Kasumi-1 (cell line): ENCODE measurements at regions not wholly inside any gene's neighbourhood (a gene's known extent, or its start where the extent isn't known, plus 50 kb on each side); places are given as distances from the start of the nearest gene placed in this dataset.

ENCODE experiments used
- DNase-seq, 2 experiments: peaks; one replicate each; lab custom pipeline; 2025; lab: John Stamatoyannopoulos, UW

DNA sequence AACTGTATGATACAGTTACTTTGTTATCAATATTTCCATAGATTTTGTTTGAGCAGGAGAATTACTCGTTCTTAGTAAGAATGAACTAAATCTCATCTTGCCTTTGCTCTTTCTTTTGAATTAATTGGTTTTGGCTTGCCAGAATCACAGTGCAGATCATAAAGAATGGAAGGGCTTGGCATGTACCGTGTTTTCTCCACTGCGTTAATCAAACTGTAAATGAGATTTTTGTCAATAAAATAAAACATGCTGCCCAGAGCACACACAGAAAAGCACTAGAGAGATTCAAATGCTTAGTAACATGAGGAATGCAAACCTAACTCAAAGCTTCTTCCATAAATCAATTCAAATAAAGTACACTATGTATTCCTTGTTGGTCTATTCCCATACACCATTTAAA is 229.6 kb upstream of the CDH2 start:
- DNase-seq, result no peak

DNA sequence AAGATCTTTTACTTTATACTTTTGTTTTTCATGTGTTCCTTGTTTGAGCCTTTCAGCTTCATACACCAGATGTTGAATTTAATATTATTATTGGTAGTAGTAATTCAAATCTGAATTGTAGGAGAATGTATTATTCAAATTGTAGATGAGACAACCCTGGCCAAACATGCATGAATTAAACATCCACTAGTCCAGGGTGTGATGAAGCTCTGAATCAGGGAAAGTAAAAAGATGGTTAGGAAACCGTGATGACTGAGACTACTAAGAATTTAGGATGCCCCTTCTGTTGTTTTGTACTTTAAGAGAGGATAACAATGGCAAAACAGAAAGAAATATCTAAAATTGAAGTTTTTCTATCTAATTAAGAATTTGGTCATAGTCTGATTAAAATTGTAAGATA is 227.8 kb upstream of the CDH2 start:
- DNase-seq, result no peak

- DNase-seq, result no peak
Observed at GRCh38 chr18:28399781-28400362, 222.9 kb upstream of the CDH2 start.

GRCh38 chr18:28398471-28398870 is 221.5 kb upstream of the CDH2 start:
- no peak for DNase-seq

GRCh38 chr18:28390022-28390421 is 213.1 kb upstream of the CDH2 start:
- DNase-seq, result no peak

GRCh38 chr18:28382215-28382879 is 205.4 kb upstream of the CDH2 start:
- DNase-seq, result no peak

GRCh38 chr18:28372186-28372585 is 195.3 kb upstream of the CDH2 start:
- no peak for DNase-seq

DNA sequence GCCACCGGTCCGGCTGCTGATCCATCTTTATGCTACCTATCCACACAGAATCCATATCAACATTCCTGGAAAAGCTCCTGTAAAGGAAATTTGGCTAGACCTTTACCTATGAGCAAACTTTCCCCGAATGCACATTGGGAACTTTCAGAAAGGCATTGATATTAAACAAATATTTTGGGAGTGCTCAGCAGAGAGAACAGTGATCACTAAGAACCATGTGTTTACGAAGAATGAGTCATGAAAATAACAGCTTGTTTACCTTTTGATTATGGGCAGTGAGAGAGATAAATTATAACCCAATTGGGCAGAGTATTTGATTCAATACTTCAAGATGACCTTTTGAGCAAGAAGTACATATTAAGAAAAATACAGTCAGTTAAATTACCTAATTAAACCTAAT is 189.7 kb upstream of the CDH2 start:
- no peak for DNase-seq

GRCh38 chr18:28365411-28365831 is 188.5 kb upstream of the CDH2 start:
- DNase-seq, result no peak

DNA sequence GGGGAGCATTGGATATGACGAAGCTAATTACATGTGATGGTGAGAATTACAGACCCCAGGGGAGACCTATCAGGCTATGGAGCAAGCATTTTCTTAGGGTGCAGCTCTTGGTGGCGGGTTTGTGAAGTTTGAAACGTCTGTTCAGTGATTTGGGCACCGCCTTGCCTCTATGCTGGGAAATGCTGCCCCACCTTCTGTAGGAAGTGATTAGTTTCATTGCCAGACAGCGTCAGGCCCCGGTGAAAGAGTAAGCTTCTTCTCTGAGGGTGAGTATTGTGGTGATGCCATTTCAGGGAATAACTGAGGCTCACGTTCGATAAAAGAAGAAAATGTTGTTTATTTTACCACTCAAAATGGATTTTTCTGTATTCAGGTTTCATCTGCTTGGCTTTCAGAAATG is 186.2 kb upstream of the CDH2 start:
- no peak for DNase-seq

GRCh38 chr18:28359176-28359575 is 182.2 kb upstream of the CDH2 start:
- no peak for DNase-seq

DNA sequence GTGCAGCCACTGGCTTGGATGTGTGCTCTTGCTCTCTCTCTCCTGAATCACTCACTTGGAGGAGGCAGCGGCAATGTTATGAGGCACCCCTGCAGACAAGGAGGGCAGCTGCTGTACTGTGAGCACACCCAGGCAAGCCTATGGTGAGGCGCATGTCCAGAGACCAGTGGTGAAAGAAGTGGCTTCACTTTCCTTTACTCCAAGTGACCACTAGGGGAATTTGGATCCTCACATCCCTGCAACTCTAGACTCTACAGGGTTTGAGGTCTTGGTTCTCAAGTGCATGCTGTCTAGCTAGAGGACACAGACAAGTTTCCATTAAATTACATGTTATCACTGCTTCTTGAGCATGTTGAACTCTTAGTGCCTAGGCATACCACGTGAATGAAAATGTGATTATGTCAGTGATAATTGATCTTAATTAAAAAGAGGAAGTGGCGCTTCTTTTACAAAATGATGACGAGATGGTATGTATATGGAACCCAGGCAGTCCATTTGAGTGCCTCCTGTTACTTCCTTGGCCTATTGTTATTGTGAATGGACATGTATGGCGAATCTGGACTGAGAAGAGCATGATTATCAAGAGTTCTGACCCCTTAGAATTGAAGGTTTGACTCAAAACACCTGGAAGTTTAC is 181.0 kb upstream of the CDH2 start:
- no peak for DNase-seq

- DNase-seq, result no peak
Observed at GRCh38 chr18:28350821-28351220, 173.9 kb upstream of the CDH2 start.

- no peak for DNase-seq
Observed at GRCh38 chr18:28342231-28342630, 165.3 kb upstream of the CDH2 start.

DNA sequence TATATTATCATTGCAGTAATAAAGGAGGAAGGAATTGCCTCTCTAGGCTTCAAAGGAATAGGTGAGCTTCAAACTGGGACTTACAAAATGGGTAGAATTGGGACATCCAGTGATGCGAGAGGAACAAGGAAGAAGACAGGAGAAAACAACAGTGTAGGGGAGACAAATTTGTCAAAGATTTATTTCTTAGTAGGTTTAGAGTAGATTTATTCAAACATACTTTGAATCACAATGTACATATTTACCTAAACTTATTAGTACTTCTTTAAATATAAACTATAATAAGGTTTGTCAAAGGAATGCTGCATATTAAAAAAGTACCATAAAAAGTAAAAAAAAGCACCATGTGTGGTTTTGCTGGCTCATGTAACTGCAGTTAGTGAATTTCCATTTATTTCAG is 161.4 kb upstream of the CDH2 start:
- no peak for DNase-seq

GRCh38 chr18:28334516-28334915 is 157.6 kb upstream of the CDH2 start:
- peak; percentile 12 to 39 for DNase-seq

DNA sequence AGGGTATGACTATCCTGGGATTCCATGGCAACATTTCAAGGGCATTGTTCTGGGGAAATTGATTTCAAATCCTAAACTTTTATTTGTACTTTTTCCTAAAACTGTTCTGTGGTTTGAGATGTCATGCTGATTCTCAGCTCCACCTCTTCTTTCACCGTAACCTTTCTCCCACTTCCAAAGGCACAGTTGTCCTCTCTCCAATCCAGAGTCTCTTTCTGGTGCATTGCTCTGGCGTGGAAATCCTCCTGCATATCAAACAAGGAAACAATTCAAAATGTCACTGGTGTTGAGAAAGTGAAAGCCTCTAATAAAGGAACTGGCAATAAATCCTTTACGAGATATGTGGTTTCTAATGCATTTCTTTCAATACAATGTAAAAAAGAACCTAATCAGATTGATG is 155.1 kb upstream of the CDH2 start:
- DNase-seq, result no peak

DNA sequence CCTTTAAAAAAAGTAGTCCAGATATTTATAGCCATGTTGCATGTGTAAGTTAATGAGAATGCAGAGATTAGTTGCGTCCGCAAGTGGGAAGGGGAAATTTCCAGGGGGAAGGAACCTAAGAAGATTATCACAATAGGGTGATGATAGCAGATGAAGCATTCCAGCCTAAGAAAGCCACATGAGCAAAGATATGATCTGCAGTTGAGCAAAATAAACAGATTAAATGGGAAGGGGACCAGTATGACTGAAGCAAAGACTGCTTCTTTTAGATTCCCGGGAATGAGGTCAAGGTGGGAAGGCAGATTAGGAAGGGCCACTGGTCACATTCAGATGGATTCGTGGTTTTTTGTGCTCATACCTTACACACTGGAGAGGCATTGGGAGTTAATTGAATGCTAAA is 154.6 kb upstream of the CDH2 start:
- no peak for DNase-seq

GRCh38 chr18:28313602-28314001 is 136.7 kb upstream of the CDH2 start:
- DNase-seq, result no peak

DNA sequence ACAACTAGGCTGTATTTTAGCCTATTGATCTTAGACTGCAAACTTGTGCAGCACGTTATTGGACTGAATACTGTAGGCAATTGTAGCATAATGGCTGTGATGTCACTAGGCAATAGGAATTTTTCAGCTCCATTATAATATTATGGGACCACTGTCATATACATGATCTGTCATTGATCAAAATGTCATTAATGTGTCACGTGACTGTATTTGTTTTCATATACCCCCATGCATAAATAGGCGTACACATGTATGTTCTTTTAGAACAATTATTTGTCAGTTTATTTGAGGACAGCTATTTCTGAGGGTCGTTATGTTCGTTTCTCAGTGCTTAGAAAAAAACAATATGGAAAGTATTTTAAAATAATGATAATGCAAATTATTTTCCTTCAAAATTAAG is 111.9 kb upstream of the CDH2 start:
- no peak for DNase-seq

GRCh38 chr18:28287146-28287545 is 110.2 kb upstream of the CDH2 start:
- DNase-seq, result no peak

DNA sequence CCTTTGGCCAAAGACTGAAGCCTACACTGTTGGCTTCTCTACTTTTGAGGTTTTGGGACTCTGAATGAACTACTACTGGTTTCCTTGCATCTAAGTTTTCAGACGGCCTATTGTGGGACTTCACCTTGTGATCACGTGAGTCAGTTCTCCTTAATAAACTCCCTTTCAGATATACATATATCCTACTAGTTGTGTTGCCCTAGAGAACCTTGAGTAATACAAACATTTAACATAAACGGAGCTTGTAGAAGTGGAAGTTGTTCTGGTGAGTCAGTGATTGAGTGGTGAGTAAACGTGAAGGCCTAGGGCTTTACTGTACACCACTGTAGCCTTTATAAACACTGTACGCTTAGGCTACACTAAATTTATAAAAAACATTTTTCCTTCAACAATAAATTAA is 107.2 kb upstream of the CDH2 start:
- DNase-seq, result no peak

DNA sequence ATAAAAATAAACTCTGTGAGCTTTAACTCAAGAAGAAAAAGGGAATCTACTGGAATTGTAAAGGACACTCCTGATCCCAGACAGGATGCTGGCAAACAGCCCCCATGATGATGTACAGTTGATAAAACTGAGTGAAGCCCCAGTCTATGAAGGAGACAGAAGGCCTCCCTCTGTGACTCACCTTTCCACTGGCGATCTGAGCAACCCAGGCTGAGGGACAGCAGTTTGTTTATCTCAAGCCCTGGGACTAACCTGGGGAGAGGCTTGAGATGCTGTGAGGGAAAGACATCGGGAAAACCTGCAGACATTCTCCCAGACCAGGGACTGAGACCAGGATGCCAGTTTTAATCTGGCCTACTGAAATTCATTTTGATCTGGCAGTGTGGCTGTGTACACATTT is 104.5 kb upstream of the CDH2 start:
- no peak for DNase-seq

- no peak for DNase-seq
Observed at GRCh38 chr18:28269750-28270149, 92.8 kb upstream of the CDH2 start.
